ENCODE measurements at regions not wholly inside any gene's neighbourhood (a gene's known extent, or its start where the extent isn't known, plus 50 kb on each side); places are given as distances from the start of the nearest gene placed in this dataset.

- TF ChIP-seq CTCF (IDR thresholded peaks at IDR 0.05): no peak
- TF ChIP-seq POLR2A (IDR thresholded peaks at IDR 0.05): no peak
Observed at GRCh38 chr1:68984289-68984688, 487.4 kb upstream of the DEPDC1 start.

Measured in gastroesophageal sphincter (tissue), 3 donors.